ENCODE measurements at regions not wholly inside any gene's neighbourhood (a gene's known extent, or its start where the extent isn't known, plus 50 kb on each side); places are given as distances from the start of the nearest gene placed in this dataset.

DNA sequence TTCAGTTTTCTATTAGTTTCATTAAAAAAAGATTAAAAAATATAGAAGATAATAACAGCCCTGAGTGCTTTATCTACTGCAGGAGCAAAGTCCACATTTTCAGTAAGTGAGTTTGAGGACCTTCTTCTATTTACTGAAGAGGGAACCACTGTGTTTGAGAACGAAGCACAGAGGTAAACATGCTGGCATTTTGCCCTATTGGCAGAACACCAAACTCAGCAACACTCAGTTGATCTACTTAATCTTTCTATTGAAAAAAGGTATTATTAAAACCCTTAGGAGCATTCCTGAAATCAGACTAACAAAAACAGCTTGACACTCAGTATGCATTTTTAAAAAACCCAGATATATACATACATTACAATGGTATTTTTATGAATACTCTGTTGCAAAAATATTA, 1496.7 kb downstream of the TECRL start:
- no peak for DNase-seq (ENCODE audit: low read depth)
- in situ Hi-C loops (cut with HindIII; ENCODE audit: low sequenced_read_pairs) = no loop called here
- H3K4me3 ChIP-seq (ENCODE audit: low read depth, low read length) = no peak overlapping the region
- TF ChIP-seq, protein P1, sequence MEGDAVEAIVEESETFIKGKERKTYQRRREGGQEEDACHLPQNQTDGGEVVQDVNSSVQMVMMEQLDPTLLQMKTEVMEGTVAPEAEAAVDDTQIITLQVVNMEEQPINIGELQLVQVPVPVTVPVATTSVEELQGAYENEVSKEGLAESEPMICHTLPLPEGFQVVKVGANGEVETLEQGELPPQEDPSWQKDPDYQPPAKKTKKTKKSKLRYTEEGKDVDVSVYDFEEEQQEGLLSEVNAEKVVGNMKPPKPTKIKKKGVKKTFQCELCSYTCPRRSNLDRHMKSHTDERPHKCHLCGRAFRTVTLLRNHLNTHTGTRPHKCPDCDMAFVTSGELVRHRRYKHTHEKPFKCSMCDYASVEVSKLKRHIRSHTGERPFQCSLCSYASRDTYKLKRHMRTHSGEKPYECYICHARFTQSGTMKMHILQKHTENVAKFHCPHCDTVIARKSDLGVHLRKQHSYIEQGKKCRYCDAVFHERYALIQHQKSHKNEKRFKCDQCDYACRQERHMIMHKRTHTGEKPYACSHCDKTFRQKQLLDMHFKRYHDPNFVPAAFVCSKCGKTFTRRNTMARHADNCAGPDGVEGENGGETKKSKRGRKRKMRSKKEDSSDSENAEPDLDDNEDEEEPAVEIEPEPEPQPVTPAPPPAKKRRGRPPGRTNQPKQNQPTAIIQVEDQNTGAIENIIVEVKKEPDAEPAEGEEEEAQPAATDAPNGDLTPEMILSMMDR (IDR thresholded peaks at IDR 0.05; ENCODE audit: low read depth, low read length, missing control alignments) = no peak

DNA sequence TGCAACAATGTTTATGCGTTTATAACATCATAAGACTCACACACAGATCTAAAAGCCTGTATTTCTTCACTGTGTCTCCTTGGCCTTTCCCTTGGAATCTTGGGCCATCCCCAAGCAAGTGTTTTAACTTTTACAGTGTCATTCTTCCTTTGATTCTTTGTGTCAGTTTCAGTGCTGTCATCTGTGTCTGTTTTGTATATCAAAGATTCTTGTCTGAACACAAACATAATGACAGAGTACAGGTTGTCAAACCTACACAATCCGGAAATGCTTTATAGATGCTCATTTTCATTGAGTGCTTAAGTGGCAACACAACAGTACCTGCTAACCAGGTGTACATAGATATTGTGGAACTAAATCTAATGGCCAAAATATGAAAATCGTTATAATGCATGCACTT, 1500.0 kb downstream of the TECRL start:
- TF ChIP-seq, protein P1 (IDR thresholded peaks at IDR 0.05; ENCODE audit: low read depth, low read length, missing control alignments) = no peak
- in situ Hi-C loops (cut with HindIII; ENCODE audit: low sequenced_read_pairs) = no loop called here
- DNase-seq (ENCODE audit: low read depth) = no peak
- H3K4me3 ChIP-seq (ENCODE audit: low read depth, low read length) = no peak overlapping the region

DNA sequence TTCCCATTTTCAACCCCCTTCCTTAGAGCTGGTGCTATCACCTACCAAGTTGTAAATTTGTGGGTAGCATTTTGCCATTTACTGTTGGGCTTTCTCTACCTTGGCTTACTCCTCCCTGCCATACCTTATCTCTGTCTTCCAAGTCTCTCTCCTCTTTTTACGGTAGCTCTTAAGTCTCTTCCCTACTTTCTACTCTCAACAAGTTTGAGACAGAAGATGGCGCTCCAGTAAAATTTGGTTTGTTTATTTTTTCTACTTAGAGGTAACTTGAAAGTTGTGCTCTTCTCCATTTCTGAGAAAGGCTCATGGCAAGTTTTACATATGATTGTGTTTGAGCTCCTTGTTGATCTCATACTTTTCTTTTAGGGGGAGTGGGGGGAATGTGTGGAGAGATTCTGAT, 1508.1 kb downstream of the TECRL start:
- DNase-seq (ENCODE audit: low read depth) = no peak
- TF ChIP-seq, protein P1 (IDR thresholded peaks at IDR 0.05; ENCODE audit: low read depth, low read length, missing control alignments) = no peak
- no peak overlapping the region for H3K4me3 ChIP-seq (ENCODE audit: low read depth, low read length)
- in situ Hi-C loops (cut with HindIII; ENCODE audit: low sequenced_read_pairs) = no loop called here

DNA sequence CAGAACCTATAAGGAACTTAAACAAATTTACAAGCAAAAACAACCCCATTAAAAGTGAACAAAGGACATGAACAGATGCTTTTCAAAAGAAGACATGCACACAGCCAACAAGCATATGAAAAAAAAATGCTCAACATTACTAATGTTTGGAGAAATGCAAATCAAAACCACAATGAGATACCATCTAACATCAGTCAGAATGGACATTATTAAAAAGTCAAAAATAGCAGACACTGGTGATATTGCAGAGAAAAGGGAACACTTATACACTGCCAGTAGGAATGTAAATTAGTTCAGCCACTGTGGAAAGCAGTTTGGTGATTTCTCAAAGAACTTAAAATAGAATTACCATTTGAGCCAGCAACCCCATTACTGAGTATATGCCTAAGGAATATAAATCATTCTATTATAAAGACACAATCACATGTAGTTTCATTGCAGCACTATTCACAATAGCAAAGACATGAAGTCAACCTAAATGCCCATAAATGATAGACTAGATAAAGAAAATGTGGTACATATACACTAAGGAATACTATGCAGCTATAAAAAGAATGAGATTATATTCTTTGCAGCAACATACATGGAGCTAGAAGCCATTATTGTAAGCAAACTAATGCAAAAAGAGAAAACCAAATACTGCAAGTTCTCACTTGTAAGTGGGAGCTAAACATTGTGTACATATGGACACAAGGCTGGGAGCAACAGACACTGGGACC, 1509.4 kb downstream of the TECRL start:
- no peak for DNase-seq (ENCODE audit: low read depth)
- H3K4me3 ChIP-seq (ENCODE audit: low read depth, low read length) = no peak overlapping the region
- TF ChIP-seq, protein P1 (IDR thresholded peaks at IDR 0.05; ENCODE audit: low read depth, low read length, missing control alignments) = no peak
- in situ Hi-C loops (cut with HindIII; ENCODE audit: low sequenced_read_pairs) = no loop called here

DNA sequence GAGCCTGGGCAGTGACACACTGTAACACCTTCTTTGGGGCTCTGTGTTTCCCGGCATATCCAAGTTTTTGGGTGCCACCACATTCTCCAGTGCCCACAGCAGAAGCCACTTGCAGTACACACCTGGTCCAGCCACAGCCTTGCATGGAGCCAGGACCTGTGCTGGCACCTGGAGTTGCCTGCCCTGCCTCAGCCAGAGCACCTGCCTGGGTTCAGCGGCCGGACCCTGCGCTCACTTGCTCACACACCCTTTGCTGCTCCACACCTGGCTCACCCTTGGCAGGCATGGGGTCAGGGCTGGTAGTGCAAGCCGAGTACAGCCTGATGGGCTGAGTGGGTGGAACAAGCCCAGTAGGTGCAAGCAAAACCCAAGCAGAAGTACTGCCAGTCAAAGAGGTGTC, 1511.1 kb downstream of the TECRL start:
- TF ChIP-seq, protein P1 (IDR thresholded peaks at IDR 0.05; ENCODE audit: low read depth, low read length, missing control alignments) = no peak
- in situ Hi-C loops (cut with HindIII; ENCODE audit: low sequenced_read_pairs) = no loop called here
- no peak for DNase-seq (ENCODE audit: low read depth)
- H3K4me3 ChIP-seq (ENCODE audit: low read depth, low read length) = no peak overlapping the region

DNA sequence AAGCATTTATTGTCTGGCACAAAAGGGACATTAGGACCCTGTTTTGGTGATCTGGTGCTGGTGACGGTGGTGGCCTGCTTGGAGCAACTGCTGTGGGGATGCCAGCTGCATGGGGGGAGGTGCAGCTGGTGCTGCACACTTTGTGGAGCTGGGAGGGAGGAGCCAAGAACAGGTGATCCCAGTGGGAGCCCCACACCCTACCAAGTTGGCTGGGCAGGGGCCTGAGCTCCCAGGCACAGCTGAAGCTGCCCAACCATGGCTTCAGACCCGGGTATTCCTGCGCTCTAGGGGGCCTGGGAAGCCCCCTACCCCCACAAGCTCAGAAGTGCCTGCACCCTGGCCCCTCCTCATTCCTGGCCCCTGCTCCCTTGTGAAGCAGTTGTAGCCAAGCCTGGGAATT, 1512.5 kb downstream of the TECRL start:
- H3K4me3 ChIP-seq (ENCODE audit: low read depth, low read length) = no peak overlapping the region
- TF ChIP-seq, protein P1 (IDR thresholded peaks at IDR 0.05; ENCODE audit: low read depth, low read length, missing control alignments) = no peak
- no peak for DNase-seq (ENCODE audit: low read depth)
- in situ Hi-C loops (cut with HindIII; ENCODE audit: low sequenced_read_pairs) = no loop called here
